ENCODE measurements at regions not wholly inside any gene's neighbourhood (a gene's known extent, or its start where the extent isn't known, plus 50 kb on each side); places are given as distances from the start of the nearest gene placed in this dataset.

- no peak for TF ChIP-seq POLR2A (IDR thresholded peaks at IDR 0.05)
- no peak for TF ChIP-seq CTCF (IDR thresholded peaks at IDR 0.05)
Measured at GRCh38 chr5:53429706-53430105, 50.7 kb upstream of the FST start.
